Left lung (tissue), 4 donors: ENCODE measurements at regions not wholly inside any gene's neighbourhood (a gene's known extent, or its start where the extent isn't known, plus 50 kb on each side); places are given as distances from the start of the nearest gene placed in this dataset.

Experiments used
- ATAC-seq: fragments of 200-7000 bp; cut with Tn5 transposase; one replicate; pipeline ENCODE4 v1.9.1; 2020; ENCODE audit warnings: moderate library complexity
- DNase-seq, 4 donors: peaks; one replicate each; pipeline ENCODE4 v3.0.0-alpha.2; 2013 to 2020
- H3K27ac ChIP-seq, 2 donors: fragments of 200-600 bp; sonication (generic) in 1 of 2; one replicate each; pipeline versions ENCODE4 v1.5.0 to v1.8.0; 2020 to 2021
- H3K27me3 ChIP-seq, 2 donors: fragments of 200-600 bp; sonication (generic) in 1 of 2; one replicate each; pipeline versions ENCODE4 v1.5.0 to v1.8.0; 2020 to 2021
- H3K36me3 ChIP-seq, 2 donors: fragments of 200-600 bp; sonication (generic) in 1 of 2; one replicate each; pipeline versions ENCODE4 v1.5.0 to v1.8.0; 2020 to 2021
- H3K4me1 ChIP-seq, 2 donors: fragments of 200-600 bp; one replicate each; pipeline ENCODE4 v1.8.0; 2021
- H3K4me3 ChIP-seq, 2 donors: fragments of 200-600 bp; sonication (generic) in 1 of 2; one replicate each; pipeline versions ENCODE4 v1.5.0 to v1.8.0; 2020 to 2021; ENCODE audit warnings: mild to moderate bottlenecking in 1 of 2
- H3K9me3 ChIP-seq, 2 donors: fragments of 200-600 bp; sonication (generic) in 1 of 2; one replicate each; pipeline versions ENCODE4 v1.5.0 to v1.8.0; 2020 to 2021
- intact Hi-C, 2 donors: fragments of 100-400 bp; cut with DNase I; formaldehyde crosslinking; loops; one replicate each; pipeline versions ENCODE4 v1.11.2 to v1.14.2; 2022
- TF ChIP-seq, protein P1 (sequence below), 2 donors: fragments of 200-600 bp; sonication (generic) in 1 of 2; IDR thresholded peaks; one replicate each; pipeline versions ENCODE4 v1.5.0 to v1.8.0; 2021; ENCODE audit warnings: antibody characterized with exemption in 2 of 2
- donor health status: DM: no; HTN: yes; CAD: no.
- donor health status: DM: no; HTN: no; CAD: no.

DNA sequence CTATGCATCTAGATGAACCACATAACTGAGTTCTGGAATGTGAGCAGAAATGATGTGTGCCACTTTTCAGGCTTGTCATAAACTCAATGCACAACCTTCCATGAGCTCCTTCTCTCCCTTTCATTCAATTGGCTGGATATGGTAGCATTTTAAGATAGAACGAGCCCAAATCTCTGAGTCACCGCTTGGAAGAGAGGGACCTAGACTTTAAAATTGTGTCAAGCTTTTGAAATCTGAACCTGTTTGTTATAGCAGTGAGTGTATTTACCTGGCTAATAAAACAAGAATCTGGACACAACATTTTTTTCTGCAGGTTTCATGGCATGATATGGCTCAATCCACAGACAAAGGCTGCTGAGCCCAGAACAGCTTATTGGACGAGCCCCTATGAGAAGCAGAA, 297.8 kb upstream of the SPRED2 start:
- H3K4me3 ChIP-seq = no peak overlapping the region
- intact Hi-C loops = no loop called here
- no peaks in the 10 kb centered on the region for H3K27me3 ChIP-seq
- no peak for DNase-seq
- no peak for ATAC-seq
- no peak overlapping the region for H3K27ac ChIP-seq
- H3K9me3 ChIP-seq = no peaks in the 10 kb centered on the region
- TF ChIP-seq, protein P1, sequence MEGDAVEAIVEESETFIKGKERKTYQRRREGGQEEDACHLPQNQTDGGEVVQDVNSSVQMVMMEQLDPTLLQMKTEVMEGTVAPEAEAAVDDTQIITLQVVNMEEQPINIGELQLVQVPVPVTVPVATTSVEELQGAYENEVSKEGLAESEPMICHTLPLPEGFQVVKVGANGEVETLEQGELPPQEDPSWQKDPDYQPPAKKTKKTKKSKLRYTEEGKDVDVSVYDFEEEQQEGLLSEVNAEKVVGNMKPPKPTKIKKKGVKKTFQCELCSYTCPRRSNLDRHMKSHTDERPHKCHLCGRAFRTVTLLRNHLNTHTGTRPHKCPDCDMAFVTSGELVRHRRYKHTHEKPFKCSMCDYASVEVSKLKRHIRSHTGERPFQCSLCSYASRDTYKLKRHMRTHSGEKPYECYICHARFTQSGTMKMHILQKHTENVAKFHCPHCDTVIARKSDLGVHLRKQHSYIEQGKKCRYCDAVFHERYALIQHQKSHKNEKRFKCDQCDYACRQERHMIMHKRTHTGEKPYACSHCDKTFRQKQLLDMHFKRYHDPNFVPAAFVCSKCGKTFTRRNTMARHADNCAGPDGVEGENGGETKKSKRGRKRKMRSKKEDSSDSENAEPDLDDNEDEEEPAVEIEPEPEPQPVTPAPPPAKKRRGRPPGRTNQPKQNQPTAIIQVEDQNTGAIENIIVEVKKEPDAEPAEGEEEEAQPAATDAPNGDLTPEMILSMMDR (IDR thresholded peaks at IDR 0.05) = no peak
- H3K4me1 ChIP-seq = no peaks in the 10 kb centered on the region
- H3K36me3 ChIP-seq = no peaks in the 10 kb centered on the region

DNA sequence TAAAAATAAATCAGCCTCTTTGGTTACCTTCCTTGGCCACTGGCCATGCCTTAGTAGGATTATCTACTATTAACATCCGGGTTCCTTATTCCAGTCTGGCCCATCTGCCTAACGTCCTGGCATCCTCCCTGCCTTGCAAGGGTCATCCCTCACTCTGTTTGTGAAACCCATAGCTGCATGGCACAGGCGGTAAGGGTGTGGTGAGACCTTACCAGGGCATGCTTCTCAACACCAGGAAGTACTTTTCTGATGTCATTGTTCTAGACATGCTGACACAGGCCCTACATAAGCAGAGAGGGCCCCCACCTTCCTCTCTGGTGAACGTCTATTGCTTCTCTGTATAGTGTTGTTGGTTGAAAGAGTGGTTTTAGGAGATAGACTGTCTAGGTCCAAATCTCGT, 296.8 kb upstream of the SPRED2 start:
- TF ChIP-seq, protein P1 (IDR thresholded peaks at IDR 0.05) = no peak
- ATAC-seq (no peak), DNase-seq (no peak)
- Histone ChIP-seq H3K36me3 (no peaks in the 10 kb centered on the region), H3K27me3 (no peaks in the 10 kb centered on the region), H3K27ac (no peak overlapping the region), H3K4me3 (no peak overlapping the region), H3K4me1 (no peaks in the 10 kb centered on the region), H3K9me3 (no peaks in the 10 kb centered on the region)
- intact Hi-C loops = no loop called here

DNA sequence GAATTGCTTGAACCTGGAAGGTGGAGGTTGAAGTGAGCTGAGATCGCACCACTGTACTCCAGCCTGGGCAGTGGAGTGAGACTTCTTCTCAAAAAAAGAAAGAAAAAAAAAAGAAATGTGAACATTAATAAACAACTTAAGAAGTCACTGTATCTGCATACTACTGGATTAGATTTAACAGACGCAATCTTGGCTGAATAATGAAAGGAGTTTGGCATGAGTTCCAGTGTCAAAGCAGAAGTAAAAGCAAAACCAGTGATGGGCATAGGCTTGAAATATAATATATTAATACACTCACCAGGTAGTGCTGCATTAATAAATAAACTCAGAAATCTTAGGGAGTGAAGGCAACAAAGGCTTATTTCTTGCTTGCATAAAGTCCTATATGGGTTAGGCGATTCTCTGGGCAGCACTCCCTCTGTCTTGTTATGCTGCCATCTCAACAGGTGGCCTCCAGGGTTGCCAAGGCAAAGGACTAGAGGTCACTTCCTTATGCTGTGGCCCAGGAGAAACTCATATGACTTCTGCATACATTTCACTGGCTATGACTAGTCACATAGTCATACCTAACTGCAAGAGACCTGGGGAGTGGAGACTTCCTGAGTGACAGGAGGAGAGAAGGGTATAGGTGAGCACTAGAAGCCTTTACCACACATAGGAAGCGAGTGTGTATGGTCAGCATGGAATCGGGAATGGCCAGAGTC, 296.2 kb upstream of the SPRED2 start:
- Histone ChIP-seq H3K36me3 (no peaks in the 10 kb centered on the region), H3K4me3 (no peak overlapping the region), H3K9me3 (no peaks in the 10 kb centered on the region), H3K27ac (no peak overlapping the region), H3K4me1 (no peaks in the 10 kb centered on the region), H3K27me3 (no peaks in the 10 kb centered on the region)
- no peak for ATAC-seq
- DNase-seq = no peak
- TF ChIP-seq, protein P1 (IDR thresholded peaks at IDR 0.05) = no peak
- intact Hi-C loops = no loop called here

DNA sequence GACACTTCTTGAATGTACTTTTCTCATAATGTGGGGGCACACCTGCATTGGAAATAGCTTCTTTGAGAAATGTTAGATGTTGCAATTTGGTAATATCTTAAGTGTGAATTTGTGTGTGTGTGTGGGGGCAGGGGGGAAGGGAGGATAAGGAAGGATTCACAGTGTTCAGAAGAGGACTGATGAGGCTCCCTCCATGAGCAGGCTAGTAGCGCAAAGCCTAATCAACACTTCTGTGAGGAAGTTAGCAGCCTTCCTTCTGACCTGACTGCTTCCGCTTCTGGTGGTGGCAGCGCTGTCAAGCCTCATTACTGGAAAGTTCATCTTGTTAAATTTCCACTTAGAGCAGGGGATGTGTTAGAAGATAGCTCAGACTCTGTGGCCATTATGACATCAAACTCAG, 295.4 kb upstream of the SPRED2 start:
- Histone ChIP-seq H3K4me1 (no peaks in the 10 kb centered on the region), H3K4me3 (no peak overlapping the region), H3K36me3 (no peaks in the 10 kb centered on the region), H3K9me3 (no peaks in the 10 kb centered on the region), H3K27me3 (no peaks in the 10 kb centered on the region), H3K27ac (no peak overlapping the region)
- no peak for DNase-seq
- no peak for ATAC-seq
- intact Hi-C loops = no loop called here
- TF ChIP-seq, protein P1 (IDR thresholded peaks at IDR 0.05) = no peak

DNA sequence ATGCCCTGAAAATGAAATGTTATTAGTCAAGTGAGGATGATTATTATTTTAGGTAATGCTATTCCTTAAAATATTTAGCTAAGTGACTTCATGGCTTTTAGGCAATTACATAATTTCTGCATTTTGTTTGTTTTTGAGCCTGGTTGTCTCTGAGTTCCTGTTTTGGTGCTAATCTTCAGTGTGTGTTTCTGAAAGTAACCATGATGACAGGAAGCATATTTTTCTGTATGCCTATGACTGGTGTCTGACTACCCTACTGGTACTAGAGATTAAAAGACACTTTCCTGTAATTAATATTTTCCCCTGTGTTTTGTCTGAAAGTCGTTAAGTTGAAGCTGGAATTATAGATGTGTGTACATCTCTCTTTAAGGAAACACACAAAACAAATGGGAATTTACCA, 295.0 kb upstream of the SPRED2 start:
- intact Hi-C loops = no loop called here
- Histone ChIP-seq H3K36me3 (no peaks in the 10 kb centered on the region), H3K27me3 (no peaks in the 10 kb centered on the region), H3K9me3 (no peaks in the 10 kb centered on the region), H3K4me1 (no peaks in the 10 kb centered on the region), H3K4me3 (no peak overlapping the region), H3K27ac (no peak overlapping the region)
- DNase-seq = no peak
- TF ChIP-seq, protein P1 (IDR thresholded peaks at IDR 0.05) = no peak
- no peak for ATAC-seq
